Activated B cell treated with CpG ODN at 0.5 μM for 24 hours (primary cell): ENCODE measurements at regions not wholly inside any gene's neighbourhood (a gene's known extent, or its start where the extent isn't known, plus 50 kb on each side); places are given as distances from the start of the nearest gene placed in this dataset.

Experiments
- ATAC-seq: fragments of 200-7000 bp; cut with Tn5 transposase; one replicate; pipeline ENCODE4 v1.10.0; 2021; ENCODE audit warnings: low read depth, mild to moderate bottlenecking, moderate library complexity
- CTCF ChIA-PET: fragments of 350-600 bp; sonication (Branson Sonifier 250); formaldehyde crosslinking; loops from one replicate; lab custom pipeline; 2021; ENCODE audit warnings: antibody characterized with exemption; lab: Charles Lee
- POLR2A ChIA-PET: fragments of 350-600 bp; sonication (Branson Sonifier 250); formaldehyde crosslinking; loops from one replicate; lab custom pipeline; 2021; ENCODE audit warnings: antibody characterized with exemption; lab: Charles Lee
- DNase-seq: peaks from one replicate; pipeline ENCODE4 v3.0.0; 2022
- H3K27ac Mint-ChIP-seq: one replicate; pipeline ENCODE4 v1.8.0; 2020; ENCODE audit warnings: mixed read lengths
- H3K27me3 Mint-ChIP-seq: one replicate; pipeline ENCODE4 v1.8.0; 2021; ENCODE audit warnings: mixed read lengths
- H3K36me3 Mint-ChIP-seq: one replicate; pipeline ENCODE4 v1.8.0; 2021; ENCODE audit warnings: low read depth, mixed read lengths
- H3K4me1 Mint-ChIP-seq: one replicate; pipeline ENCODE4 v1.8.0; 2021; ENCODE audit warnings: mixed read lengths
- H3K4me3 Mint-ChIP-seq: one replicate; pipeline ENCODE4 v1.8.0; 2020; ENCODE audit warnings: mild to moderate bottlenecking, mixed read lengths
- H3K9me3 Mint-ChIP-seq: one replicate; pipeline ENCODE4 v1.8.0; 2020; ENCODE audit warnings: mixed read lengths
- CTCF ChIP-seq: fragments of 200-600 bp; IDR thresholded peaks from one replicate; pipeline ENCODE4 v1.8.0; 2022; ENCODE audit warnings: antibody characterized with exemption, mild to moderate bottlenecking
- intact Hi-C: fragments of 100-400 bp; cut with micrococcal nuclease; formaldehyde crosslinking; loops from one replicate; pipeline ENCODE4 v1.15.1; 2024

GRCh38 chr3:147930232-147930807 lies 521.2 kb downstream of the ZIC1 start:
- ChIA-PET POLR2A (no interaction called here), CTCF (no interaction called here)
- no peak overlapping the region for H3K4me3 Mint-ChIP-seq
- ATAC-seq = no peak
- H3K9me3 Mint-ChIP-seq = no peaks in the 10 kb centered on the region
- H3K4me1 Mint-ChIP-seq = no peaks in the 10 kb centered on the region
- no peak for TF ChIP-seq CTCF
- H3K36me3 Mint-ChIP-seq = no peaks in the 10 kb centered on the region
- intact Hi-C loops = no loop called here
- H3K27ac Mint-ChIP-seq = no peak overlapping the region
- DNase-seq = no peak
- no peaks in the 10 kb centered on the region for H3K27me3 Mint-ChIP-seq

DNA sequence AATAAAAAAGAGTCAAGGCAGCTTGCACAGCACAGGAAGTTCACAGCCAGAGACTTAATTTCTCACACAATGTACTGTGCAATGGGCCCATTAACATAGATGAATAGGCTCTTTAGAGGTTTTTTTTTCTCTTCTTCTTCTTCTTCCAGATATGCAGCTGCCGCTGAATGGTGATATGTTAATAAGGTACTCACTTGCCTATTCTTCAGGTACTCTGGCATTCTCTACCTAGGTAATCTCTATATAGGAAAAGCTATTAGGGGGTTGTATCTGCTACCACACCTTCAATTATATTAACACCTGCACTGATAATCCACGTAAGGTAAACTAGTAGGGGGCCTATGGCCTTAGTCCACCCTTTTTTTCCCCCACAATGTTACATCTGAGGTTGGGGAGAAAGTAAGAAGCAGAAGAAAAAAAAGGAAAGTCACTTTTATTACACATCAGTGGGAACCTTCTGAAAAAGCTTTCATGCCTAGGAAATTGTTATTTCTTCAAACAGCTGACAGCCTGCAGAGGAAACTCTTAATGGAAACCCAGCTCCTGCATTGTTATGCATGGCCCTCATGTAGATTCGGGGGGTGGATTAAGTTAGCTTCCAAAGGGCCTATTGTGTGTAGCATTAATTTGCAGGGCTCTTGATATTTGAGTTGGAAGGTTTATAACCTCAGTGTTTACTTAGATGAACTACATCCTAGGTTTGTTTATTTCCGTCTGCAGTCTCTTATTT lies 525.5 kb downstream of the ZIC1 start:
- no peaks in the 10 kb centered on the region for H3K9me3 Mint-ChIP-seq

DNA sequence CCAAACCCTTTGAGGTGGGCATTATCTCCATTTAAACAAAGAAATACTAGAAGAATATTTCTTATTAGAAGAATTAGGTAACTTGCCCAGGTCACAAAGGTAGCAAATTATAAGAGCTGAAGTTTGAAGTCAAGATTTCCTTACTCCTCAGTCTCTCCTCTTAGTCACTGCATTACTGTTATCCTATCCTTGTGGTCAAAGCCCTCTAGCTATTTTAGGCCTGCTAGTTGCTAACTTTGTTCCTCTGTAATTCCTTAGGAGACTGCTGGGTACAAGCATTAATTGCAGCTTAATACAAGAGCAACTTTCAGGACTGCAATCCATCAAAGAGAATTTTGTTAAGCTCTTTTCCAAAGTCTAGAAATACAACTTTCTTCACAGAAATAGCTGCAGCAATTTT lies 528.2 kb downstream of the ZIC1 start:
- TF ChIP-seq CTCF = no peak
- CTCF ChIA-PET = no interaction called here
- DNase-seq (no peak), ATAC-seq (no peak)
- intact Hi-C loops = no loop called here
- Mint-ChIP-seq H3K9me3 (no peaks in the 10 kb centered on the region), H3K27ac (no peak overlapping the region), H3K27me3 (no peaks in the 10 kb centered on the region), H3K36me3 (no peaks in the 10 kb centered on the region), H3K4me3 (no peak overlapping the region), H3K4me1 (no peaks in the 10 kb centered on the region)
- POLR2A ChIA-PET = no interaction called here

More for the DNA sequence above, 525.5 kb downstream of the ZIC1 start:
- ChIA-PET POLR2A (no interaction called here), CTCF (no interaction called here)
- Mint-ChIP-seq H3K36me3 (no peaks in the 10 kb centered on the region), H3K4me3 (no peak overlapping the region), H3K27ac (no peak overlapping the region), H3K4me1 (no peaks in the 10 kb centered on the region), H3K27me3 (no peaks in the 10 kb centered on the region)
- ATAC-seq = no peak
- no peak for TF ChIP-seq CTCF
- intact Hi-C loops = no loop called here
- DNase-seq = no peak

- H3K27me3 Mint-ChIP-seq = no peaks in the 10 kb centered on the region
- no peaks in the 10 kb centered on the region for H3K36me3 Mint-ChIP-seq
- H3K4me1 Mint-ChIP-seq = no peaks in the 10 kb centered on the region
- DNase-seq = no peak
- H3K9me3 Mint-ChIP-seq = no peaks in the 10 kb centered on the region
- intact Hi-C loops = no loop called here
- no peak overlapping the region for H3K4me3 Mint-ChIP-seq
- no peak for ATAC-seq
- CTCF ChIA-PET = no interaction called here
- no peak for TF ChIP-seq CTCF
- POLR2A ChIA-PET = no interaction called here
- H3K27ac Mint-ChIP-seq = no peak overlapping the region
Measured at GRCh38 chr3:147937891-147938290, 528.7 kb downstream of the ZIC1 start.

DNA sequence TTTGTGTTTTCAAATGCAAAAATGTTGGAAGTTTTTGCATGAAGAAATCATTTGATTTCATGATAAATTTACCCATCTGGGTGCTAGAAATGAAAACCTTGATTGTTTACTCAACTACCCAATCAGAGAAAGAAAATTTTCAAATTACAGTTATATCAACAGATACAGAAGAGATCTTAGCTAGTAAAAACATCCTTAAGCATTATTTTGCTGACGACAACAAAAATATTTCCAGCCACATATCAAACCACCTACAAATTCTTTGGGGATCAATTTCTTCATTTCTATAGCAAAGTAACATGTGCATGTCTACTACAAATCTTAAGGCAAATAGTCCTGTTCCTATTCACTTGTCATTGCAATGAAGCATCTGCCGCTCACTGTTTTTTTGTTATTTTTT lies 530.3 kb downstream of the ZIC1 start:
- POLR2A ChIA-PET = no interaction called here
- ATAC-seq = no peak
- CTCF ChIA-PET = no interaction called here
- H3K27me3 Mint-ChIP-seq = no peaks in the 10 kb centered on the region
- no peak overlapping the region for H3K4me3 Mint-ChIP-seq
- intact Hi-C loops = no loop called here
- H3K36me3 Mint-ChIP-seq = no peaks in the 10 kb centered on the region
- TF ChIP-seq CTCF = no peak
- no peaks in the 10 kb centered on the region for H3K4me1 Mint-ChIP-seq
- H3K9me3 Mint-ChIP-seq = no peaks in the 10 kb centered on the region
- no peak overlapping the region for H3K27ac Mint-ChIP-seq
- no peak for DNase-seq
